Non-pigmented ciliary epithelial cell (primary cell): ENCODE measurements at regions not wholly inside any gene's neighbourhood (a gene's known extent, or its start where the extent isn't known, plus 50 kb on each side); places are given as distances from the start of the nearest gene placed in this dataset.

Experiments
- DNase-seq: peaks from one replicate; pipeline ENCODE4 v3.0.0-alpha.2; 2010; ENCODE audit warnings: low read depth

GRCh38 chr15:36265422-36265821 is 314.0 kb upstream of the CDIN1 start:
- no peak for DNase-seq

DNA sequence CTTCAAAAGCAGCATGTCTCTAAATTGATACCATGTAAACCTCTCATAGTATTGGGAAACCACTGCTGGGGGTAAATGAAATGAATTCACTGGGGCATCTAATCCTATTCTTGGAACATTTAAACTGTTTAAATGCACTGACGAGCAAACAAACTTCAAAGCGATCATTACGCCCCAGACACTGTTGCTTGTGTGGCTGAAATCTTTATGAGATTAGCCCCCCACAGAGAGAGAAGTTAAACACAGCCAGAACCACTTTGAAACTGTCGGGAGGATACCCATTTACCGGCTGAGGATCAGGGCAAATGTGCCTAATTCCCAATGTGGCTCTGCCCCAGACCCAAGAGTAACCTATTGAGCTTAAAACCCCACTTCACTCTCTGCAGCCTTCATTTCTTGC is 308.4 kb upstream of the CDIN1 start:
- no peak for DNase-seq

DNA sequence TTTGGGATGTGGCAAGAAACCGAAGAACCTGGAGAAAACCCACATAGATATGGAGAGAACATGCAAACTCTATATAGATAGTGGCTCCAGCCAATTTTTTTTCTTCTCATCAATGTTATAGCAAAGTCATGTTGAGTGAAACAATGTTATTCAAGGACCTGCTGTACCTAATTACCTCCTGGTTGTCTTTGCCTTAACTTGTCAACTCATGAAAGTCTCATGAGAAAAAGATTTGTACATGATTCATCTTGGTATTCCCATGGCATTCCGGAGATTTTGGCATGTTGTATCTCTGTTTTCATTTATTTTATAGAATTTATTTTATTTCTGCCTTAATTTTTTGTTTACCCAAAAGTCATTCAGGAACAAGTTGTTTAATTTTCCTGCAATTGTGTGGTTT is 303.8 kb upstream of the CDIN1 start:
- no peak for DNase-seq

DNA sequence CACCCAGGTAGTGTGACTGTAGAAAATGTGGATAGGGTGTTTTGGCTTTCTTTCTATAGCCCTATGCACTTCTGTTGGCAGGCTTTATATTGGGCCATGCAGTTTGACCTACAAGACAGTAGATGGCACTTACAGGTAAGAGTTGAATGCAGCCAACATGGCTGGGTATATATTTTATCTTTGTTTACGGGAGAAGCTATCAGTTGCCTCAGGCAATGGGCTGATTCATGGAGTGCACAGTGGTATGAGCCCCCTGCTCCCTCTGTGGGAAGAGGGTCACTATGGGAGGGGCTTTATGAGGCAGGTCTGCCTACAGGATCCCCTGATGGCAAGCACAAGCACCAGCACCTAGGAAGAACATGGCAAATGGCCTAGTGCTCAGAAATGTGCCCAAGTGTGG is 301.2 kb upstream of the CDIN1 start:
- DNase-seq, result no peak

DNA sequence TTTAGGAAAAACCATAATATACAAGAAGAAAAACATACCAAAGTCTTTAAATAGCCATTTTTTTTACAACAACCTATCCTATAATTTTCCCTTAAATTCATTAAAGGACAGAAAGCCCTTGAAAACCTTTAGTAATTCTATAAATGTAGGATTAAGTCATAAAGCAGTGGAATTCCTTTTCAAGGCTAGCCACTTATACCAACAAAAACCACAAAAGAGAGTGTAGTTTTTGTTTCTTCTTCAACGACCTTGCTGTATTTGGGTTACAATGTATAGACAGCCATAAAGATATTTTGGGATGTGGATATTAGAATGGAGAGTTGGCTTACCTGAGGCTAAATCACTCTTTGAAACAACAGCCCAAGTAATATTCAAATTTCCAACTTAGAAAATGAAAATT is 296.6 kb upstream of the CDIN1 start:
- no peak for DNase-seq

DNA sequence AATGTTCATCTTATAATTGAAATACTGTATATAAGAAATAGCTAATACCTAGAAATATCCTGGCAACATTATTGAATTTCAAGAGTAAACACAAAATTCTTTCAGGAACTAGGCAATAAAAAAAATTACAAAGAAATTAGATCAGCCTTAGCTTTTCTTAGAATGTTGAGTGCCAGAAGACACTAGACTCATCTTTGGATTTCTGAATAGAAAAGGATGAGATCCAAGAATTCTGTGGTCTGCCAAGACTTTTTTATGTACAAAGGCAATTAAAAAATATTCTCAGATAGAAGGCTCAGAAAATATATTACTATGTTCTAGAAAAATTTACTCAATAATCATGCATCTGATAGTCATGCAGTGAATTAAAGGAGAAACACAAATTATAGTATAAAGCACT is 294.5 kb upstream of the CDIN1 start:
- no peak for DNase-seq

- no peak for DNase-seq
These were observed 287.9 kb upstream of the CDIN1 start for GRCh38 chr15:36291501-36291900.

DNA sequence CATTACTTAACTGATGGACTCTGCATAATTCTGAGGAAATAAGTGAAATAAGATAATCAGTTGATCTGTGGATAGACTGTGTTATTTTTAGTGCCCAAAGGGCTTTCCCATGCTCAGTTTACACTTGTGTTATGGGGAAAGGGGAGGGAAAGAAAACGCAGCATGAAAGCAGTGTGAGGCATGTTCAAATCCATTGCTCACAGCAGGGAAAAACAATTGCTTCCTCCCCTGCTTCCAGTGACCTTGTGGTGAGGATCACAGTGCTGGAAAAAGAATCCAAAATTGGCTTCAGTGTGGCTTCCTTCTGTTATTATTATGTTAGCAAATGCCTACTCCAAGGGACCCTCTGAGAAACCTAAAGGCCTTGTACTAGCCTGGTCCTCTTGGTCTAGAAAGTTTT is 285.1 kb upstream of the CDIN1 start:
- no peak for DNase-seq

DNA sequence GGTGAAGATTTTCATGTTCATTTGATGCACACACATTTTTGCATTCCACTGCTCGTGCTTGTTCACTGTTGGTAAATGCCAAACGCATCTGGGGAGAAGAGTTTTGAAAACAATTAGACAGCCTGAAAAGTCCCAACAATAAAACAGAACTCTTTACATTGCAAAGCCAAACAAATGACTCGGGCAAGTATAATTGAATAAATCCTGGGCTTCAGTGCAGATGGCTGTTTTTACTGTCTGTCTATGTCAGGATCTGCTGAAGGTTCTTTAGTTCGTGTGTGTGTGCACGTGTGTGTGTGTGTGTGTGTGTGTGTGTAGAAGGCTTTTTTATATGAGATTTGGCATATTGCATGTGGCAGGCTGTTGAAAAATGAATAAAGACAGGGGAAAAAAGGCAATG is 277.5 kb upstream of the CDIN1 start:
- DNase-seq, result no peak

DNA sequence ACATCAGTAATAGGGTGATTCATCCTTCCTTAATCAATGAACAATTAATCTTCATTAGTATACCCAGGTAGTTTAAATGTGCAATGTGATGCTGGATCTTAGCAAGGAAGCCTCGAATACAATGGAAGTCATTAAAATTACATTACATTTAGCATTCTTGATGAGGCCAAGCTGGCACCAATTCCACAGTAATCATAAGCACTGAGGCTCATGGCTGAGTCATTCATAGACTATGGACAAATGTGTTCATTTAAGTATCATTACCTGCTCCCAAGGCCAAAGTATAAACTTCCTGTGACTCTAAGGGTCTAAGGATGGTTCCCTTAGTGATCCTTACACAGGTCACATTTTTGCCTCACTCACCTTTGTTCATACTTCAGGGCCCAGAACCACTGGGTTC is 266.4 kb upstream of the CDIN1 start:
- no peak for DNase-seq

DNA sequence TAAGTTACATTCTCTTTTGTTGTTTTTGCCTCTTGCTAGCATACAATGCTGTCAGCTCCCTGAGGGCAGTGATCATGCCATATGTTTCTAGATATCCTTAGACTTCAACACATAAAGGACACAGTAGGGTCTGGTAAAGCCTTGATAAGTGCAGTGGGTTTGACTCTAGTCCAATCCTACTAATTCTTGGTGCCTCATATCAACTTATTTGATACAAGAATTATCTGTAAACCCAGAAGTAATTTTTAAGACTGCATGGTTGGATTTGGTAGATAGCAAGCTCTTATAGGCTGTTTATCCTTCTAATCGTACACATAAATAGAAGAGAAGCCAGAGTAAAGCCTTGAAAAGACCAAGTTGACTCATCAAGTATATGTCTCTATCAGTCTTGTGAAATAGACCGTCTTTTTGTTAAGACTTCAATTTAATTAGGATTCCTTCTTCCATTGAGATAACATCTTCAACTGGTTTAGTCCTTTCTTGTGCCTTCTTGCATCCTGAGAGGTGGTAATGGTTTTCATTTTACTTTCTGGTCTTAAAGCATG is 265.6 kb upstream of the CDIN1 start:
- DNase-seq, result no peak

- DNase-seq, result no peak
These were observed 263.8 kb upstream of the CDIN1 start for GRCh38 chr15:36315649-36316048.

GRCh38 chr15:36323615-36324014 is 255.8 kb upstream of the CDIN1 start:
- DNase-seq, result no peak

GRCh38 chr15:36325206-36325605 is 254.2 kb upstream of the CDIN1 start:
- DNase-seq, result no peak

GRCh38 chr15:36329592-36329991 is 249.8 kb upstream of the CDIN1 start:
- no peak for DNase-seq

DNA sequence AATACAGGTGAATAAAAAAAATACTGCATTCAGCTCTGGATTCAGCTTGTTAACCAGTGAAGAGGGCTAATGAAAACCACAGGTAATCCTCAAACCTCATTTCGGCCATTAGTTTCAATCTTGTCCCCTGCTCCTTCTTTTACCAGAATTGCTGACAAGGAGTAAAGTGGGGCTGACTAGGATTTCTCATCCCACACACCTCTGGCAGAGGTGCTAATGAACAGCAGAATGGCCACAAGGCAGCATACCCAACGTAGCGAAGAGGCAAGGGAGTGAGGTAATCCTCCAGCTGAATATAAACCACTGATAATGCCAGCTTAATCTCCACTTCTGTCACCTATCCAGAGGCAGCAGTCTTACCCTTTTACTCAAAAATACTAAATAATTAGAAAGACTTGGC is 248.8 kb upstream of the CDIN1 start:
- no peak for DNase-seq

DNA sequence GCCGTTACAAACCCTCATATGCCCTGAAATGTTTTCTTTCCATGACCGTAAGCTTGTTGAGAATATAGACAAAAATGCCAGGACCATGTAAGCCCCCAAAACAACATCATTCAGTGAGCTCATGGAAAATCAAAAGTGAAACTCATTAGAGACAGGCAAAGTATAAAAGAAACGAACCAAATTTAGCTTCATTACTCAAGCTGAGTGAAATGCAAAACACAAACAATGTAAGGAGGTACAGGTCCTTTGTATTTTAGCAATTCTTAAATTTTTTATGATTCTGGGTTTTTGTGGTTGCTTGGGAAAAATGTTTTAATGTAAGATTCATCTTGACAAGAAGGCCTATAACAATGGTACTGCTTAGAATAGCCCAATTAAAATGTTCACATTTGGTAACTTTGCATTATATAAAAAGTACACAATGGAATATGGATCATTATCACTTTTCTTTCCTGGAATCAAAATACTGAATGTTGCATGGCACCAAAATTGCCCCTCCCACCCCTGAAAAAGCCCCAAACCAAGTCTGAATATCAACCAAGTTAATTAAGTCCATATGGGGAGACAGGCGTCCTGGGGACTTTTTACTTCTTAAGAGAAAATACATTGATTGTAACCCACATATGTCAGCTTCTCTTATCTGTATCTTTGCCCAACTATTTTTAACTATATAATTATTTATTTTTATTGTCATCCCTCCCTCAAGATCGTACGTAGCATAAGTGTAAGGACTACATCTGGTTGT is 247.7 kb upstream of the CDIN1 start:
- no peak for DNase-seq

DNA sequence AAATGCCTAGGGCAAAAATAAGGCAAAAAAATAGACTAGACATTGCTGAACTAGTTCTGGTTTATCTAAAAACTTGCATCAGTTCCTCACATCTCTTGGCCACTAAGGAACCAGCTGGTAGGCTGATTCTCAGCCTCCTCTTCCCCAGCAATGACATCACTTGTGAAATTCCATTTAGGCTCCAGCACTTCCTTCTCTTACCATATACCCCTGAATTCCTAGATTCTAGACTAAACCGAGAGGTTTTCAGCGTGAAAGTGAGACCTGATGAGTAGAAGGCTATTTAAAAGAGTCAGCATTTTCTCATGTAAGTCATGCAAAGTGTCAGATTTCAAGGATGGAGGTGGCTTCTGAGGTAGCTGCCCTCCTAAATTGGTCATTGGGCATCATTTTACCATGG is 247.1 kb upstream of the CDIN1 start:
- DNase-seq, result peak; percentile 63

DNA sequence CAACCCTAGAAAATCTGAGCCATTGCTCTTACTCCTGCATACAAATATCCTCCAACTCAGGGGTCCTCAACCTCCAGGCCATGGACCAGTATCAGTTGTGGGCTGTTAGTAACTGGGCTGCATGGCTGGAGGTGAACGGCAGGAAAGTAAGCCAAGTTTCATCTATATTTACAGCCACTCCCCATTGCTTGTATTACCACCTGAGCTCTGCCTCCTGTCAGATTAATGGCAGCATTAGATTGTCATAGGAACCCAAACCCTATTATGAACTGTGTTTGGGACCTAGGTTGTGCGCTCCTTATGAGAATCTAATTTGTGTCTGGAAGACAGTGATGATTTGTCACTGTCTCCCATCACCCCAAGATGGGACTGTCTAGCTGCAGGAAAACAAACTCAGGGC is 246.5 kb upstream of the CDIN1 start:
- no peak for DNase-seq

GRCh38 chr15:36334059-36334458 is 245.4 kb upstream of the CDIN1 start:
- peak; percentile 51 for DNase-seq

- DNase-seq, result no peak
These were observed 244.2 kb upstream of the CDIN1 start for GRCh38 chr15:36335224-36335623.

- no peak for DNase-seq
These were observed 243.8 kb upstream of the CDIN1 start for GRCh38 chr15:36335659-36336058.

- DNase-seq, result no peak
These were observed 234.5 kb upstream of the CDIN1 start for GRCh38 chr15:36344887-36345286.

GRCh38 chr15:36347272-36347858 is 232.1 kb upstream of the CDIN1 start:
- DNase-seq, result no peak
